ENCODE measurements at regions not wholly inside any gene's neighbourhood (a gene's known extent, or its start where the extent isn't known, plus 50 kb on each side); places are given as distances from the start of the nearest gene placed in this dataset.

DNA sequence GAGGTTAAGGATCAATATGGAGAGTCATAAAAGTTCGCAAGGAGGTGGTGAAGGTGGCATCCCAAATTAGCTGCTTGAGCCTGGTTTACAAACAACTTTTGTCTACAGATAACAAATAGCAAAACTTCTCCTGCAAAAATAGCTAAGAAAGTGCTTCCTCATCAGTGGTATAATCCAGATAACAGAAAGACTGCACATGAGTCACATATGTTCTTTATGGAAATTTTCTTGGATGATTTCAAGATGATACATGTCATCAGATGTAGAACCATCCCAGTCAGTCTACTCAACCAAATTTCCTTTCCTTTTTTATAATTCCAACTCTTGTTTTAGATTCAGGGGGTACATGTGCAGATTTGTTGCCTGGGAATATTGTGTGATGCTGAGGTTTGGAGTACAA is 133.0 kb downstream of the BTG1 start:
- Histone ChIP-seq H3K27me3 (no peaks in the 10 kb centered on the region), H3K27ac (no peak overlapping the region), H3K9me3 (no peaks in the 10 kb centered on the region), H3K4me1 (no peaks in the 10 kb centered on the region), H3K4me3 (no peak overlapping the region), H3K36me3 (no peaks in the 10 kb centered on the region)
- TF ChIP-seq EP300 (IDR thresholded peaks at IDR 0.05; ENCODE audit: low read depth) (no peak), POLR2AphosphoS5 (IDR thresholded peaks at IDR 0.05) (no peak), POLR2A (IDR thresholded peaks at IDR 0.05) (no peak)
- TF ChIP-seq, protein P1, sequence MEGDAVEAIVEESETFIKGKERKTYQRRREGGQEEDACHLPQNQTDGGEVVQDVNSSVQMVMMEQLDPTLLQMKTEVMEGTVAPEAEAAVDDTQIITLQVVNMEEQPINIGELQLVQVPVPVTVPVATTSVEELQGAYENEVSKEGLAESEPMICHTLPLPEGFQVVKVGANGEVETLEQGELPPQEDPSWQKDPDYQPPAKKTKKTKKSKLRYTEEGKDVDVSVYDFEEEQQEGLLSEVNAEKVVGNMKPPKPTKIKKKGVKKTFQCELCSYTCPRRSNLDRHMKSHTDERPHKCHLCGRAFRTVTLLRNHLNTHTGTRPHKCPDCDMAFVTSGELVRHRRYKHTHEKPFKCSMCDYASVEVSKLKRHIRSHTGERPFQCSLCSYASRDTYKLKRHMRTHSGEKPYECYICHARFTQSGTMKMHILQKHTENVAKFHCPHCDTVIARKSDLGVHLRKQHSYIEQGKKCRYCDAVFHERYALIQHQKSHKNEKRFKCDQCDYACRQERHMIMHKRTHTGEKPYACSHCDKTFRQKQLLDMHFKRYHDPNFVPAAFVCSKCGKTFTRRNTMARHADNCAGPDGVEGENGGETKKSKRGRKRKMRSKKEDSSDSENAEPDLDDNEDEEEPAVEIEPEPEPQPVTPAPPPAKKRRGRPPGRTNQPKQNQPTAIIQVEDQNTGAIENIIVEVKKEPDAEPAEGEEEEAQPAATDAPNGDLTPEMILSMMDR (IDR thresholded peaks at IDR 0.05), result no peak
- in situ Hi-C loops (cut with MboI; ENCODE audit: low pct_ligation_motif_present in 1 of 4, low pct_unique_long_range_greater_than_20kb in 1 of 4, low sequenced_read_pairs in 3 of 4) (no loop called here), intact Hi-C loops (cut with DNase I; ENCODE audit: low total_unique reads) (no loop called here)
- no peak for DNase-seq
- 100% methylated on average over 1 of the region's 1 CpG for WGBS, 2 donors (ENCODE audit: low coverage in 1 of 2)

GRCh38 chr12:92010853-92011701 is 134.6 kb downstream of the BTG1 start:
- DNase-seq, result no peak
- H3K9me3 ChIP-seq, result no peaks in the 10 kb centered on the region
- no peaks in the 10 kb centered on the region for H3K4me1 ChIP-seq
- no peak overlapping the region for H3K27ac ChIP-seq
- no peaks in the 10 kb centered on the region for H3K27me3 ChIP-seq
- no peaks in the 10 kb centered on the region for H3K36me3 ChIP-seq
- no peak overlapping the region for H3K4me3 ChIP-seq
- WGBS, 2 donors (ENCODE audit: low coverage in 1 of 2), result 63 to 66% methylated on average over 10 of the region's 10 CpGs
- TF ChIP-seq EP300 (IDR thresholded peaks at IDR 0.05; ENCODE audit: low read depth), result no peak
- TF ChIP-seq POLR2A (IDR thresholded peaks at IDR 0.05), result no peak
- TF ChIP-seq, protein P1 (IDR thresholded peaks at IDR 0.05), result no peak
- TF ChIP-seq POLR2AphosphoS5 (IDR thresholded peaks at IDR 0.05), result no peak
- intact Hi-C loops (cut with DNase I; ENCODE audit: low total_unique reads) (no loop called here), in situ Hi-C loops (cut with MboI; ENCODE audit: low pct_ligation_motif_present in 1 of 4, low pct_unique_long_range_greater_than_20kb in 1 of 4, low sequenced_read_pairs in 3 of 4) (no loop called here)

DNA sequence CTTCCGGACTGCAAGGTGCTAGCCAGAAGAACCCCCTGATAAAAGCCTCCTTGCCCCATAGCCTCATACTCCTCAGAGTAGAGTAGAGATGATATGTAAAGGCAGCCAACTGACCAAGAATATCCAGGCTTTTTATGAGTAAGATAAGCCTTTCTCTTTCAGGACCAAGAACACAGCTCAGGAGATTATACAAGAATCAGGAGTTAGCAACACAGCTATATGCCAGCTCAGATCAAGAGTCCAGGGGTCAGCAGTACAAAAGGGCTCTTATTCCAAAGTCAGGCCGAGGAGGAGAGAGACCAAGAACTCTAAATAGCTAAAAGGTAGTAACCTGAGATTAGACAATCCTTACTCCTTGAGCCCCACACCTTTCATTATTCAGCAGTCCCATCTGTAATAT is 135.3 kb downstream of the BTG1 start:
- Histone ChIP-seq H3K27ac (no peak overlapping the region), H3K27me3 (no peaks in the 10 kb centered on the region), H3K9me3 (no peaks in the 10 kb centered on the region), H3K36me3 (no peaks in the 10 kb centered on the region), H3K4me3 (no peak overlapping the region), H3K4me1 (no peaks in the 10 kb centered on the region)
- TF ChIP-seq, protein P1 (IDR thresholded peaks at IDR 0.05), result no peak
- TF ChIP-seq POLR2AphosphoS5 (IDR thresholded peaks at IDR 0.05), result no peak
- no peak for TF ChIP-seq EP300 (IDR thresholded peaks at IDR 0.05; ENCODE audit: low read depth)
- TF ChIP-seq POLR2A (IDR thresholded peaks at IDR 0.05), result no peak
- intact Hi-C loops (cut with DNase I; ENCODE audit: low total_unique reads), result no loop called here
- DNase-seq, result no peak
- in situ Hi-C loops (cut with MboI; ENCODE audit: low pct_ligation_motif_present in 1 of 4, low pct_unique_long_range_greater_than_20kb in 1 of 4, low sequenced_read_pairs in 3 of 4), result no loop called here
- WGBS, 2 donors (ENCODE audit: low coverage in 1 of 2), result 91 to 100% methylated on average over 1 to 2 of the region's 2 CpGs

DNA sequence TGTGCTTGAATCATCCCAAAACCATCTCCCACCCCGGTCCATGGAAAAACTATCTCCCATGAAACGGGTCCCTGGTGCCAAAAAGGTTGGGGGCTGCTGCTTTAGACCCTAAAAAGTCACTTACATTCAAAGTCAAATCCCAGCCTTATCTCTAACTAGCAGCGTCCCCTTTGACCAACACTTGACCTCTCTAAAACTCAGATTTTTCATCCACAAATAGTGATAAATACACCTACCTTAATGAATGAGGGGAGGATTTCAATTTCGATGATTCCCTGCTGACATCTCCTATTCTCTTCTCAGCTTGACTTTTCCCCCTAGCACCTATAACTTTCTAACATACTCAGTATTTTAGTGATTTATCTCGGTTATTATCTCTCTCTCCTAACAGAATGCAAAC is 137.3 kb downstream of the BTG1 start:
- H3K4me3 ChIP-seq, result no peak overlapping the region
- in situ Hi-C loops (cut with MboI; ENCODE audit: low pct_ligation_motif_present in 1 of 4, low pct_unique_long_range_greater_than_20kb in 1 of 4, low sequenced_read_pairs in 3 of 4), result no loop called here
- TF ChIP-seq POLR2A (IDR thresholded peaks at IDR 0.05) (no peak), POLR2AphosphoS5 (IDR thresholded peaks at IDR 0.05) (no peak), EP300 (IDR thresholded peaks at IDR 0.05; ENCODE audit: low read depth) (no peak)
- TF ChIP-seq, protein P1 (IDR thresholded peaks at IDR 0.05), result no peak
- H3K4me1 ChIP-seq, result no peaks in the 10 kb centered on the region
- WGBS, 2 donors (ENCODE audit: low coverage in 1 of 2), result 87 to 92% methylated on average over 5 of the region's 5 CpGs
- no peaks in the 10 kb centered on the region for H3K9me3 ChIP-seq
- DNase-seq, result no peak
- H3K36me3 ChIP-seq, result no peaks in the 10 kb centered on the region
- H3K27ac ChIP-seq, result no peak overlapping the region
- no peaks in the 10 kb centered on the region for H3K27me3 ChIP-seq
- intact Hi-C loops (cut with DNase I; ENCODE audit: low total_unique reads), result no loop called here
